GM19023 (cell line): ENCODE measurements at regions not wholly inside any gene's neighbourhood (a gene's known extent, or its start where the extent isn't known, plus 50 kb on each side); places are given as distances from the start of the nearest gene placed in this dataset.

Source experiments
- ATAC-seq: cut with Tn5 transposase; IDR thresholded peaks from one replicate; pipeline ENCODE4 v1.9.1; 2021; ENCODE audit warnings: mild to moderate bottlenecking, moderate library complexity; ENCODE audit not compliant: unreplicated experiment

DNA sequence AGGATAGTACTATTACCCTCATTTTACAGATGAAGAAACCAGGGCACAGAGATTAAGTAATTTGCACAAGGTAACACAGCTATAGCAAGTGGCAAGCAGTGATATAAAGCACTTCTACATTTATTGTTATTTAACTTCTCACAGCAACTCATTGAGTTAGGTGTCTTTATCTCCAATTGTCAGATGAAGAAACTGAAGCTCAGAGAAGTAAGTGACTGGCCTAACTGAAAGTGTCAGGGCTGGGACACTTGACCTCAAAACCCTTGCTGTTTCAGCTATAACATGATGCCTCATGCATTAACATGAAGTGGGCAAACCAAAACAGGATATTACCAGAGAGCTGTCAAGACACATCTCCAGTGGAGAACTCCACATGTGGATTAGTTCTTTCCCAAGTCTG lies 65.8 kb upstream of the LEKR1 start:
- ATAC-seq = peak; percentile 93

DNA sequence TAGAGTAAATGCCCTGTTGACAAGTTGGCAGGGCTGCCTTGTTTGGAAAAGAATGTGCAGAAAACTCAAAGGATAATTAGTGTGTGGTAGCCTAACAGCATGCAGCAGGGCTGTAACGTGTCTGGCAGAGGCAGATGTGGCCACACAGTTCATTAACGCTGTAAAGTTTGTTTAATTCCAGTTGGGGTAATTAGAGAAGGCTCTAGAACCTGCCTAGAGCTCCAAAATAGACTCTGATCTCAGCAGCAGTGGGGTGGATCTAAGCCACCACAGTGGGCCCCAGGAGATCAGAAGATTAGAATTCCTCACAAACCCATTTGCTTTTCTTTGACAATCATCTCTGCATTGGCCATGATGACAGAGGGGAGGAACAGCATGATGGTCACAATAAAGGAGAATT lies 65.1 kb upstream of the LEKR1 start:
- ATAC-seq = no peak

DNA sequence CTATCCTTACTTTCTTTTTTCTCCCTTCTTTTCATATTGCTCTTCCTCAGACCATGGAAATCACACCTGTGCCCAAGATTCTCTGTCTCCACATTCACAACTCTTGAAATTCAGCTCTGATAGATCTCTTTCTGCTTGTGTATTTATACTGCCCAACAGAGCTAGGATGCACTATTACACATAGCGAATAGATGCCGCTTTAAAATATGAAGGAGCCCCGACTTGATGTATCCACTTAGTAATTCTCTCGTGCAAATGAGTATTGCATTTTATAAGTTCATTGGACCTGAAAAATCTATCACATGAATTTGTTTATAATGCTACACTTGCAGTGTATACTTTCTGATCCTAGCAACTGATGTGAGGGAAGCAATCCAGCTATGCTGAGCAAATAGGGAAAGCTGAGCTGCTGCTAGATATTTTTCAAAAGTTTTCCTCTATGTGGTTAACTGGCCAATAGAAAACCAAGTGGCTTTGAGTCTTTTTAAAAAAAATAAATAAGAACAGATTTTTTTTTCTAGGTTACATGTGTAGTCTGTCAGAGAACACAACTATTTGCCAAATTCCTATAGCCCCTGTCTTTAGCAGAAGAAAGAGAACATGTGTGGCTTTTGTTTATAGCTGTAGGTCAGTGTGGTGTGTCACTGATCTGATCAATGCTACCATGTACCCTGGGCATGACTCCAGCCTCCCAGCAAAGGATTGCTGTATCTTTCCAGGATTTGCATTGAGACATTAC lies 64.3 kb upstream of the LEKR1 start:
- no peak for ATAC-seq

DNA sequence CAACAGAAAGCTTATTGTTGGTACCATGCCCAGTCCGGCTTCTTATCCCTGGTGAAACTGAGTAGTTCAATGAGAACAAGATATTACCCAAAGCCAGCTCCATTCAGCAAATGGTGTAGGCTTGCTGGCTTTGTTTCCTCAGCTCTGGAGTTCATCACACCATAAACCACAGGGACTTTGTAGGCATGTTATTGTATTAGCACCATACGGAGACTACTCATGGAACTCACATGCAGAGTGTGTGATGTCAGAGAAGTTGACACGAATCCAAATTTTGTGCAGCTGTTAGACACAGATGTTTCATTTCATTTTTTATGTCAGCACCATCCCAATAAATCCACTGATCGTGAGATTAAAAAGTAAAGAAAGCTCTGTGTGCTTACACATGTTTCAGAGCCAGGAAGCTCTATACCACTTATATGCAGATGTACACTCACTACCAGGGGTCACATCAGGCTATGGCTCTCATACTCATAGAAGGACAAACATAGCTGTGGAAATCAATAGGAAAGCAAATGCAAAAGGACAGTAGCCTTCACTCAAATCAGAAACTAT lies 63.4 kb upstream of the LEKR1 start:
- ATAC-seq = no peak

DNA sequence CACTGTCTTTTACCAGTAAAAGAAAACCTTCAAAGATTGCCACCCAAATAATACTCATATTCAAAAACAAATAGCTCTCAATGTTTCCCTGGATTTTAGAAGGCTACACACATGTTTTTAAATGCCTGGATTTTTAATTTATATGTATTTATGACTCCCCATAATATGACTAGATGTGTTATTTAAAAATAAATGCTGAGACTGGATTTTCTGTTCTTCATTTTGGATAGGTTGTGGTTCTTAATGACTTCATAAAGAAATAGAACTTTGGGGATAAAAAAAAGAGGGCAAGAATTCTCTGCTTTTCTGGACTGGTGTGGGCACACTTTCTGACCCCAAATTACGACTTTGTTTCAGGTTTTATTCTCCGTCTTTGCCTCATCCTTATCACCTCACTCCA lies 62.8 kb upstream of the LEKR1 start:
- ATAC-seq = no peak

DNA sequence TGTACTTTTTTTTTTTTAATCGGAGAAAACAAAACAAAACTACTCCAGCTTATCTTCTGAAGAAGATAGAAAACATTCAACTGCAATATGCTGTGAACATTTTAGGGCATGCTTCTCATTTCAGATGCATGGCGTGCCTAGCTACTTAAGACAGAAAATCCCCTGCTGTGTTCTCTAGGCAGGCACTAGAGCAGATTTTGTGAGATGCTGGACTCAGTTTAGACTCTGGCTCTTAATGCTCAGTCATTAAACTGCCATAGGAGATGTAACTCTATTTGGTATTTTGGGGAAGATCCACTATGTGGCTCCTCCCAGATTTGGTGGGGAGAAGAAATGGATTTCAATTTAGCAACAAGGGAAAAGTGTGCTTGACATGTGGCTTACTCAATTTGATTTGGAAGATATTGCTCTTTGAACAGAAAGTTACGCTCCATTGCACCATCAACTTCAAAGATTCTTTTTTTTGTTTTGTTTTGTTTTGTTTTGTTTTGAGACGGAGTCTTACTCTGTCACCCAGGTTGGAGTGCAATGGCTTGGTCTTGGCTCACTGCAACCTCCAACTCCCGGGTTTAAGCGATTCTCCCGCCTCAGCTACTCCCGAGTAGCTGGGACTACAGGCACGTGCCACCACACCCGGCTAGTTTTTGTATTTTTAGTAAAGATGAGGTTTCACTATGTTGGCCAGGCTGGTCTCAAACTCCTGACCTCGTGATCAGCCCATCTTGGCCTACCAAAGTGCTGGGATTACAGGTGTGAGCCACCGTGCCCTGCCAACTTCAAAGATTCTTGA lies 62.0 kb upstream of the LEKR1 start:
- no peak for ATAC-seq

DNA sequence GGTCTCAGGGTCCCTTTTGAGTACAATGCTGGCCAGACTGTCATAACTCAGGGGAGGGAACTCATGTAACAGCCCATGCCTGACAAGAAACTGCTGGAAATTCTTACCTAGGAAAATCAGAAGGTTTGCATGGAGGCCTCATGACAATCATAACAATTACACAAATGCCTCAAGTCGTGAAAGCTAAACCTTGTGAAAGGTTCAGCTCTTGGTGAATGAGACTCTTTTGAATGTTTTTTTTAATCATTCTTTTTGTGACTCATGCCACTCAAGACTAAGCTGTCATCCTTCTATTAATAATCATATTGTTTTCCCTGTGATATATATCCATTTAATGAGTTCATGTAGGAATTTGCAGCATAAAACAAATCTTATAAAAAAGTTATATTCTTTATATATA lies 61.4 kb upstream of the LEKR1 start:
- ATAC-seq = no peak

DNA sequence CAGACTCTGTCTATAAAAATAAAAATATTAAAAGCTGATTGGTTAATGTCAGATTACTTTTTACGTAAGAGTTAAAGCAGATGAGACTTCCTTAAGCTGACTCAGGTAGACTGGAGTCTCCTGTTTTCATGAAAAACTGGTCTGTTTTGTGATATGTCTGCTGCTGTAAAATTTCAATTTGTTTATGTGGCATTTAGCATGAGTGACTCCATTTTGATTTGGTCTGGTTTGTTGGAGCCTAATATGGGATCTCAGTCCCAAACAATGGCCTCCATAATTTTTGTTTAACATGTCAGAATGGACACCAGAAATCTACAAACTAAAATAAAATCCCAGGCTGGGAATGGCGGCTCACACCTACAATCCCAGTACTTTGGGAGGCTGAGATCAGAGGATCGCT lies 57.8 kb upstream of the LEKR1 start:
- no peak for ATAC-seq

DNA sequence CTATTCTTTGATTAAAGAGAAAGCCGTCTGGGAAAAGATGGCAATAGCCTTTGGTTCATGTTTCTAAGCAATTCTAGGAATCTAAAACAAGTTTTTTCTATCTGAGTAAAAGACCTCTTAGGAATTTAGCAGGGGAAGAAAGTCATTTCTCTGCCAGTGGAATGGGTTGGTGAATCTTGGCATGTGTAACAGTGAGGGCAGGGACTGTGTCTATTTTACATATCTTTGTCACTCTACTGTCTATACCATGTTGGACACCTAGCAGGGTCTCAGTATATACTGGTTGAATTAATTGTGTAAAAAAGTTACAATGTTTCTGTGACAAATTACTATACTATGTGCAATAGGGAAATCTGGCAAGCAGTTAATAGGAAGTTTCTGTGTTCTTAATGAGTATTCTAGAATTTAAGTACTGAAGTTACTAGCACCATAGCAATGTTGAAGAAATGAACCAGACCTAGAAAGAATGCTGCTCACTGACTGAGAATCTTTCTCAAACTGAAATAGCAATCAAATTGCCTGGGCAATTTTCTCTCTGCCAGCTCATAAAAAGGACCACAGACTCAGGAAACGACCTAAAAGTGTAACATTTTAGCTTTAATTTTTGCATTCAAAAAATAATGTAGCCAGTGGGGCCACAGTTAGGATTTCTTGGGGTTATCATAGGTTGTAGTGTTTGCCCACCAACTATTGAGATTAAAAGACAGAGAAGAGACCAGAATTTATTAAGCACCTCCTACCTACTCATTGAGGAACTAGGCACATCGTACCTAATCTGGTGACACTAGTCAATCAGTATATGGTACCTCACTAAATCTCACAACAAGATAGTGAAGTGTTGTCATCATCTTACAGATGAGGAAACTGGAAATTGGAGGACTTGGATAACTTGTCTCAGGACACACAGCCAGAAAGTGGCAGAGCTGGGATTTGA lies 56.2 kb upstream of the LEKR1 start:
- ATAC-seq = no peak

DNA sequence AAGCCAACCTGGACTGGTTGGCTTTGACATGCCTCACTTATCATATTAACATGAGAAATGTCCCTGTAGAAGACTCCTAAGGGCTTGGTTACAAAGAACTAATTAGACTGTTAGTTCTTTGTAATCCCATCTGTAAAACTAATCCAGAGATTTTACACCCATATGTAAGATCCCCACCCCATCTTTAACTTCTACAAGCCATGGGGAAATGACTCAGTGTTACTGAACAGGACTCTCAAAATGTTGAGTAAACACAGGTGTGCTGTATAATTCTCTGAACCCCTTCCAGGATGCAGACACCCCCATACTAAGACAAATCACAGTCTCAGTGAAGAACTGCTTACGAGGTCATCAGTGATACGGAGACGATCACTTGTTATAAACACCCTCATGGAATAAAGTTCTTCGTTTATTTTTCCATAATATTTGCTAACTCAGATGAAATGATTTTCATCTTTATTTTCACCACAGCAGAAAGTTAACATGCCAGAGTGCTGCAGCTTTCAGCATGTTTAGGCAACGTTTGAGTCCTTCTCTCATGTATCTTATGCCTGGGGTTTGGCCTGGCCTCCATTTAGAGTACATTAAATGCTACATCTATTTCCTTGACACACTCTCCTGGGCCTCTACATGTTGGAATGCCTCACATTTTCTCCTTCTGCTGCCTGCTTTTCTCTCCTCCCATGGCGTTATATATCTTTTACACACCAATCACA lies 55.3 kb upstream of the LEKR1 start:
- no peak for ATAC-seq

DNA sequence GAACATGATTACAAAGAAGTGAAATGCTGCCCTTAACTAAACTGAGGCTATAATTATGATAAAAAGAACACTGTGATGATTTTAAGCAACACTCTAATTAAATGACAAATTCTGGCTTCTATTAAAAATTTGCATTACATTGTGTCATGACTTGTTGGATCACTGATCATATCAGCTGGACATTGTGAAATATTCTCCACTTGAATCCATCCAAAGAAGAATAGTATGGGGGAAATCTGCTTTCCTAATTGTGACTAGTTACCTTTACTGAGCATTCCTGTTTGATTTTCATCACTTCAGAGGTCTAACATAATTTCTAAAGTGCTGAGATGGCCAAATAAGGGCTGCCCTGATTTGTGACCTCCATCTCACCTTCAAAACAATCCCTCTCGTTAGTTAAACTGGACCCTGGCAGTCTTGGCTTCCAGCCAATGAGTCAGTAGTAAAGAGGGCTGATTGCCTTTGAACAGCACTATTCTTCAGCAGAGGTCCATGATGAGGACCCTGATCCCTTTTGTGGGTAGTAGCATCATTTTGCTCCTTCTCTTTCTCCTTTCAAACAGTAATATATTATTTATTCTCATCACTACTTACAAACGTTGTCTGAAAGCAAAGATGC lies 53.5 kb upstream of the LEKR1 start:
- ATAC-seq = no peak

DNA sequence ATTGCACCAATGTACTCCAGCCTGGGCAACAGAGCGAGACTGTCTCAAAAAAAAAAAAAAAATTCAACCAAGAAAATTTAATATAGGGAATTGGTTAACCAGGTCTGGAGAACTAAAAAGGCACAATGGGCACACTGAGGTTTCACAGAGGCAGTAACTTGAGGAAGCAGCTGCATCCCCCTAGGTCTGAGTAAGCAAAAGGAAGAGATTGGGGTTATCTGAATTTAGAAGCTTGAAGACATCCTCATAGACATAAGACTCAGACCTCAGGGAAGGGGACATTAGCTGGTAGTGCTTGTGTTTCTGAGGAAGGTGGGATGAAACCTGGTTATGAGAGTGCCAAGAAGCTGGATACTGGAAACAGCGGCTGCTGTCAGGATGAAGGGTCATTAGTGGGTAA lies 50.1 kb upstream of the LEKR1 start:
- no peak for ATAC-seq
